GM20000 (cell line): ENCODE measurements at regions not wholly inside any gene's neighbourhood (a gene's known extent, or its start where the extent isn't known, plus 50 kb on each side); places are given as distances from the start of the nearest gene placed in this dataset.

Experiments used
- DNase-seq: peaks from one replicate; pipeline ENCODE4 v3.0.0; 2012; ENCODE audit warnings: low spot score
- TF ChIP-seq, protein P1 (sequence below): IDR thresholded peaks from 2 replicates; pipeline ENCODE4 v1.5.1; 2012; ENCODE audit warnings: mild to moderate bottlenecking, control low read depth; ENCODE audit errors: extremely low read depth, missing control alignments

DNA sequence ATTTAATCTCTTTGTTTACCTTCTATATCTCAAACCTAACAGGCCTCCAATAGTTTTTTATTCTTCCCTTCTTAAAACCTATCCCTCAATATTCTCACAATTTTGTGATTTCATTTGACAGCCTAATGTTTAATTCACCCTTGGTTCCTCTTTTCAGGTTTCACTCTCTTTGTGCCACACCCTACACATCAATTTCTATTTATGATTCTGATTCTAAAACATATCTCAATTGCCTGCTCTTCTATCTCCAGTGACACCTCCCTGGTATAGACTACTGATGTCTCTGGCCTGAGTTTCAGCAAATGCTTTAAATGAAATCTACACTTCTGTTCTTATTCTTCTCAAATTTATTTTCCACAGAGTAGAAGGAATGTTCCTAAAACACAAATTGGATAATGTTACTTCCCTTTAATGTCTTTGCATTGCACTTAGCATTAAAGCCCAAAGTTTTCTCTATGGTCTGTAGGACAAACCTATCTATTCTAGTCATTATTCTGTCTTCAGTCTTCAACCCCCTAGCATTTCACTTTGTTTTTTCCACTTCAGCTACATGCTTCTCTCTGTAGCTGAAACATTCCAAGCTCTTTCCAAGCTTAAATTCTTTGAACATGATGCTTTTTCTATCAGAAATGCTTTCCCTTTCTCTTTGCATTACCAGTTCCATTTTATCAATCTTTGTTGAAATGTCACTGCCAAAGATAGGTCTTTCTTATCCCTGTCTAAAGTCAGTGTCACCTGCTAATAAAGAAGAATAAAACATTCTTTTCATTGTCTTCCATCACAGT is 622.0 kb downstream of the CENPC start:
- DNase-seq = no peak
- TF ChIP-seq, protein P1, sequence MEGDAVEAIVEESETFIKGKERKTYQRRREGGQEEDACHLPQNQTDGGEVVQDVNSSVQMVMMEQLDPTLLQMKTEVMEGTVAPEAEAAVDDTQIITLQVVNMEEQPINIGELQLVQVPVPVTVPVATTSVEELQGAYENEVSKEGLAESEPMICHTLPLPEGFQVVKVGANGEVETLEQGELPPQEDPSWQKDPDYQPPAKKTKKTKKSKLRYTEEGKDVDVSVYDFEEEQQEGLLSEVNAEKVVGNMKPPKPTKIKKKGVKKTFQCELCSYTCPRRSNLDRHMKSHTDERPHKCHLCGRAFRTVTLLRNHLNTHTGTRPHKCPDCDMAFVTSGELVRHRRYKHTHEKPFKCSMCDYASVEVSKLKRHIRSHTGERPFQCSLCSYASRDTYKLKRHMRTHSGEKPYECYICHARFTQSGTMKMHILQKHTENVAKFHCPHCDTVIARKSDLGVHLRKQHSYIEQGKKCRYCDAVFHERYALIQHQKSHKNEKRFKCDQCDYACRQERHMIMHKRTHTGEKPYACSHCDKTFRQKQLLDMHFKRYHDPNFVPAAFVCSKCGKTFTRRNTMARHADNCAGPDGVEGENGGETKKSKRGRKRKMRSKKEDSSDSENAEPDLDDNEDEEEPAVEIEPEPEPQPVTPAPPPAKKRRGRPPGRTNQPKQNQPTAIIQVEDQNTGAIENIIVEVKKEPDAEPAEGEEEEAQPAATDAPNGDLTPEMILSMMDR = no peak

DNA sequence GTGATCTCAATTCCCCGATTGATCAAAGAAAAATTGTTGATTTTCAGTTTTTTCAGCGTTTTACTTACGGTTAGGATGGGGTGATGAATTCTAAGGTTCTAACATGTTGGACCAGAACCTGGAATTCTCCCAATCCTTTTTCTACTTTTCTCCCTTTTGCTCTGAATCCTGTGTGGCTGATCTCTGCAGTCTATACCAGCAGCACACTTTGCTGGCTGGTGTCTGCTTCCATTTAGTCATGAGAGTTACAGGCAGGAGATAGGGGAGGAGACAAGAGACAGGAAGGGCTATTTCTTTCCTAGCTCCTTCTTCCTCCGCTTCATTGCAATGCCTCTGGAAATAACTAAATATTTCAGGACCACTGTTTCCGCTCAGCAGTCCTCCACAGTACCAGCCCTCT is 623.9 kb downstream of the CENPC start:
- no peak for DNase-seq

DNA sequence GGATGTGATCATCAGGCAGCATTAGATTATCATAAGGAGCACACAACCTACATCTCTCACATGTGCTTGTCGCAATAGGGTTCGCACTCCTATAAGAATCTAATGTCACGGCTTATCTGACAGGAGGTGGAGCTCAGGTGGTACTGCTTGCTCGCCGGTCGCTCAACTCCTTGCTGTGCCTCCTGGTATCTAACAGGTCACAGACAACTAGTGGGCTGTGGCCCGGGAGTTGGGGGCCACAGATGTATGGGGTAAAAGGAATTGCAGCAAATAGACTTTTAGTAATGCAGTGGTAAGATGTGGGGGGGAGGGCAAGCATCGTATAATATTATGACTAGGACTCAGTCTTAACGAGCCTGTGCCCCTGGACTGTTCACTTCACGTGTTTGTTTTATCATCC is 624.8 kb downstream of the CENPC start:
- TF ChIP-seq, protein P1 = no peak
- DNase-seq = no peak

More for the DNA sequence above, 623.9 kb downstream of the CENPC start:
- TF ChIP-seq, protein P1 = no peak

DNA sequence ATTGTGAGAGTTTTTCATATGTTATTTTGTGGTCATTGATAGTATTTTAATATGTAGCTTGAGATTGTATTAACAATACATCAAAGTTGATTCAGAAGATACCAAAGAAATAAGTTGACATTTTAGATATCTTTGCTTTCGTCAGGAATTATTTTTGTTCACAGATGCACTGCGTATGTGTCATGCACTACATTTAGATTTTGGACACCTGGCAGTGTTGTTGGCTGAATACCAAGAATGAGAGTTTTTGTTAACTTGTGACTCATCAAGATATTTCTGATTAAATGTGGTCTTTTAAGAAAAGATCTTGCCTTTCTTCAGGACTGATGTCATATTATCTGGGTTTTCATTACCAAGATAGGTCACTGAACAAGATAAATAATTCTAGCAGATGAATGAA is 633.4 kb downstream of the CENPC start:
- TF ChIP-seq, protein P1 = no peak
- DNase-seq = no peak

DNA sequence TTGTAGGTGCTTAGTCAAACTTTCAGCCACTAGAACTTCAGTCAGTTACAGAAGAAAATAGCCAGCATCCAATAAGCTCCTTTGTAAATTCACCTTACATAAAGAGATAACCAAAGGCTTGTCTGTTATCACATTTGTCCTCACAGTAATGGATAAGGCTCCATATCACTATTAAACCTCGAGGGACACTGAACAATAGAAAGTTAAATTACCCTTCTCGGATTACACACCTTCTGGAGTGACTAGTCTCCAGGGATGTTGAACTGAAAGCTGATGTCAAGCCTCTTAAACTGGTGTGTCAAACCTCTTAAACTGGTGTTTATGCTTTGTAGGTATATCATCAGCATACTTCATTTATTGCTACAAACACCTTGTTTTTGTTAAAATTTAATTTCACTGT is 639.0 kb downstream of the CENPC start:
- TF ChIP-seq, protein P1 = no peak
- no peak for DNase-seq

DNA sequence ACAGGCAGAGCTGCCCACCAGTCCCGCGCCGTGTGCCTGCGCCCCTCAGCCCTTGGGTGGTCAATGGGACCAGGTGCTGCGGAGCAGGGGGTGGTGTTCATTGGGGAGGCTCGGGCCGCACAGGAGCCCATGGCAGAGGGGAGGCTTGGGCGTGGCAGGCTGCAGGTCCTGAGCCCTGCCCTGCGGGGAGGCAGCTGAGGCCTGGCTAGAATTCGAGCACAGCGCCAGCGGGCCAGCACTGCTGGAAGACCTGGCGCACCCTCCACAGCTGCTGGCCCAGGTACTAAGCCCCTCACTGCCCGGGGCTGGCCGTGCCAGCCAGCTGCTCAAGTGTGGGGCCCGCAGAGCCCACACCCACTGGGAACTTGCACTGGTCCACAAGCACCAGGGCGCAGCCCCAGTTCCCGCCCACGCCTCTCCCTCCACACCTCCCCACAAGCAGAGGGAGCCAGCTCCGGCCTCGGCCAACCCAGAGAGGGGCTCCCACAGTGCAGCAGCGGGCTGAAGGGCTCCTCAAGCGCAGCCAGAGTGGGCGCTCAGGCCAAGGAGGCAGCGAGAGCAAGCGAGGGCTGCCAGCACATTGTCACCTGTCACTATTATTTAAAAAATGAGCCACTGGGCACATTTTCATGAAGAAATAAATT is 645.8 kb downstream of the CENPC start:
- DNase-seq = no peak
- TF ChIP-seq, protein P1 = no peak

DNA sequence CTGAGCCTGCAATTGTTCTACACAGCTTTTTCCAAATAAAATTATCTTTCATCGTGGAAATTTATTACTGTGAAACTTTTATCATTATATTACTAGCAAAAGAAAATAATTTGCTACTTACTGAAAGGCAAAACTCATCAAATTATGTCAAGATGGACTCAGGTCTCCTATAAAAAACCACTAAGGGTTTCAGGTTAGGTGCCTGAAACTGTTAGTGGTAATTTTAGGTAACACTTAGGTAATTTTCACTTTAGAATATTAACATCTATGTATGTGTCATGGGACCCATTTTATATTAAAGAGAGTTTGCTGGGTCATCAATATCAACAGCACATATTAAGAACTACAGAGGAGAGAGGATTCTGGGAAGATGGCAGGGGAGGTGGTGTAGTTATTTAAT is 651.5 kb downstream of the CENPC start:
- TF ChIP-seq, protein P1 = no peak
- DNase-seq = no peak
